Cardiac fibroblast (primary cell): ENCODE measurements at regions not wholly inside any gene's neighbourhood (a gene's known extent, or its start where the extent isn't known, plus 50 kb on each side); places are given as distances from the start of the nearest gene placed in this dataset.
"Not testable (repeated sequence)": the region's sequence is repeated elsewhere in the genome, so short reads cannot be mapped to it uniquely, and the experiment has no call there.

Experiments
- DNase-seq, 2 donors: peaks; one replicate each; pipeline versions ENCODE4 v3.0.0 to v3.0.0-alpha.2; 2010; ENCODE audit warnings: low read depth in 2 of 2
- H3K4me3 ChIP-seq, 2 donors: replicated peaks in 1 of 2; 1 replicate in 1 of 2; 2 replicates in 1 of 2; pipeline ENCODE4 v1.5.1; 2011; ENCODE audit warnings: low read depth in 2 of 2, low read length in 2 of 2, mild to moderate bottlenecking in 2 of 2, moderate library complexity in 1 of 2
- CTCF ChIP-seq: IDR thresholded peaks from one replicate; pipeline ENCODE4 v1.5.1; 2011; ENCODE audit warnings: low read depth, mild to moderate bottlenecking, low read length, inconsistent platforms

GRCh38 chr7:152579070-152579469 lies 96.9 kb downstream of the XRCC2 start:
- H3K4me3 ChIP-seq = no peak overlapping the region
- TF ChIP-seq CTCF = no peak
- DNase-seq = no peak

- TF ChIP-seq CTCF = no peak
- H3K4me3 ChIP-seq = no peak overlapping the region
- no peak for DNase-seq
Observed at GRCh38 chr7:152577339-152577738, 98.6 kb downstream of the XRCC2 start.

GRCh38 chr7:152574892-152575548 lies 100.9 kb downstream of the XRCC2 start:
- DNase-seq = no peak
- H3K4me3 ChIP-seq = no peak overlapping the region
- TF ChIP-seq CTCF = no peak

GRCh38 chr7:152573186-152573585 lies 102.8 kb downstream of the XRCC2 start:
- not testable (repeated sequence) for DNase-seq

GRCh38 chr7:152572101-152572500 lies 103.8 kb downstream of the XRCC2 start:
- DNase-seq = peak in 1 of 2 donors; percentile 52
- H3K4me3 ChIP-seq = no peak overlapping the region
- no peak for TF ChIP-seq CTCF

More at GRCh38 chr7:152573186-152573585, 102.8 kb downstream of the XRCC2 start:
- not testable (repeated sequence) for H3K4me3 ChIP-seq

- peak in 1 of 2 donors; percentile 34 for DNase-seq
- no peak overlapping the region for H3K4me3 ChIP-seq
- TF ChIP-seq CTCF = no peak
Observed at GRCh38 chr7:152571068-152571467, 104.9 kb downstream of the XRCC2 start.

- no peak overlapping the region for H3K4me3 ChIP-seq
- DNase-seq = no peak
- no peak for TF ChIP-seq CTCF
Observed at GRCh38 chr7:152568972-152569371, 107.0 kb downstream of the XRCC2 start.
